Neural cell (in vitro differentiated cells): ENCODE measurements at regions not wholly inside any gene's neighbourhood (a gene's known extent, or its start where the extent isn't known, plus 50 kb on each side); places are given as distances from the start of the nearest gene placed in this dataset.

Source experiments
- CTCF ChIP-seq: fragments of 450-650 bp; IDR thresholded peaks from 2 replicates; pipeline ENCODE4 v1.5.1; 2014; ENCODE audit warnings: antibody characterized with exemption, mild to moderate bottlenecking, moderate library complexity; ENCODE audit not compliant: poor library complexity, severe bottlenecking
- RAD21 ChIP-seq: fragments of 450-650 bp; conservative IDR thresholded peaks from 2 replicates; pipeline ENCODE4 v1.6.1; 2014; ENCODE audit warnings: antibody characterized with exemption, mild to moderate bottlenecking, moderate library complexity

GRCh38 chr10:25699631-25700030 is 234.4 kb upstream of the MYO3A start:
- no peak for TF ChIP-seq CTCF
- TF ChIP-seq RAD21, result no peak
